ENCODE measurements at regions not wholly inside any gene's neighbourhood (a gene's known extent, or its start where the extent isn't known, plus 50 kb on each side); places are given as distances from the start of the nearest gene placed in this dataset.

GRCh38 chr16:54584121-54584520 lies 297.5 kb upstream of the IRX3 start:
- Histone ChIP-seq H3K36me3 (ENCODE audit: control insufficient read depth, insufficient read depth, low read length) (no peaks in the 10 kb centered on the region), H3K27ac (ENCODE audit: low read length) (no peak overlapping the region), H3K4me1 (ENCODE audit: control insufficient read depth, insufficient read depth, low read length) (no peaks in the 10 kb centered on the region), H3K9me3 (ENCODE audit: control insufficient read depth, insufficient read depth, low read depth, low read length) (no peaks in the 10 kb centered on the region), H3K27me3 (ENCODE audit: control insufficient read depth, insufficient read depth, low read length) (no peaks in the 10 kb centered on the region), H3K4me3 (ENCODE audit: low read depth in 2 of 2, low read length in 2 of 2) (no peak overlapping the region)
- no TSS peak for BruUV-seq (replicated peaks)
- intact Hi-C loops (cut with micrococcal nuclease; ENCODE audit: unreplicated experiment): no loop called here
- in situ Hi-C loops (cut with HindIII; ENCODE audit: low pct_unique_long_range_greater_than_20kb, low sequenced_read_pairs): no loop called here
- ChIA-PET CTCF (no interaction called here), POLR2A (no interaction called here)
- DNase-seq (ENCODE audit: low read depth, low spot score): no peak
- TF ChIP-seq SIN3A (IDR thresholded peaks at IDR 0.05; ENCODE audit: borderline replicate concordance, insufficient read depth, low read depth, low read length) (no peak), CTCF (IDR thresholded peaks at IDR 0.05) (no peak), REST (IDR thresholded peaks at IDR 0.05; ENCODE audit: insufficient read depth in 1 of 2, low read depth in 2 of 2, low read length in 1 of 2) (no peak), POLR2AphosphoS5 (IDR thresholded peaks at IDR 0.05; ENCODE audit: low read depth, low read length) (no peak), TCF7L2 (IDR thresholded peaks at IDR 0.05; ENCODE audit: low read depth, low read length) (no peak)
- no peak for ATAC-seq

GRCh38 chr16:54582631-54583250 lies 296.2 kb upstream of the IRX3 start:
- in situ Hi-C loops (cut with HindIII; ENCODE audit: low pct_unique_long_range_greater_than_20kb, low sequenced_read_pairs) (no loop called here), intact Hi-C loops (cut with micrococcal nuclease; ENCODE audit: unreplicated experiment) (no loop called here)
- no peak overlapping the region for H3K27ac ChIP-seq (ENCODE audit: low read length)
- H3K9me3 ChIP-seq (ENCODE audit: control insufficient read depth, insufficient read depth, low read depth, low read length): no peaks in the 10 kb centered on the region
- ChIA-PET POLR2A (no interaction called here), CTCF (no interaction called here)
- no peaks in the 10 kb centered on the region for H3K4me1 ChIP-seq (ENCODE audit: control insufficient read depth, insufficient read depth, low read length)
- BruUV-seq (replicated peaks): no TSS peak
- H3K4me3 ChIP-seq (ENCODE audit: low read depth in 2 of 2, low read length in 2 of 2): no peak overlapping the region
- H3K27me3 ChIP-seq (ENCODE audit: control insufficient read depth, insufficient read depth, low read length): no peaks in the 10 kb centered on the region
- DNase-seq (ENCODE audit: low read depth, low spot score) (no peak), ATAC-seq (no peak)
- no peak for TF ChIP-seq TCF7L2 (IDR thresholded peaks at IDR 0.05; ENCODE audit: low read depth, low read length)
- no peak for TF ChIP-seq CTCF (IDR thresholded peaks at IDR 0.05)
- TF ChIP-seq SIN3A (IDR thresholded peaks at IDR 0.05; ENCODE audit: borderline replicate concordance, insufficient read depth, low read depth, low read length): no peak
- no peak for TF ChIP-seq POLR2AphosphoS5 (IDR thresholded peaks at IDR 0.05; ENCODE audit: low read depth, low read length)
- TF ChIP-seq REST (IDR thresholded peaks at IDR 0.05; ENCODE audit: insufficient read depth in 1 of 2, low read depth in 2 of 2, low read length in 1 of 2): no peak
- no peaks in the 10 kb centered on the region for H3K36me3 ChIP-seq (ENCODE audit: control insufficient read depth, insufficient read depth, low read length)
